PC-9 (cell line): ENCODE measurements at regions not wholly inside any gene's neighbourhood (a gene's known extent, or its start where the extent isn't known, plus 50 kb on each side); places are given as distances from the start of the nearest gene placed in this dataset.

Source experiments
- BruUV-seq: library from RNA; stranded (reverse); fragments of 400-500 nt; replicated peaks from 2 replicates; lab custom pipeline; 2021; lab: Mats Ljungman, UMichigan
- CTCF ChIA-PET: fragments of 300-600 bp; sonication (Branson Sonifier 250); formaldehyde crosslinking; loops from one replicate; lab custom pipeline; 2022; ENCODE audit warnings: antibody characterized with exemption; lab: Charles Lee
- POLR2A ChIA-PET: fragments of 300-600 bp; sonication (Branson Sonifier 250); formaldehyde crosslinking; loops from one replicate; lab custom pipeline; 2022; ENCODE audit warnings: antibody characterized with exemption; ENCODE audit not compliant: unreplicated experiment; lab: Charles Lee
- DNase-seq, 2 experiments: peaks; one replicate each; pipeline versions ENCODE4 v3.0.0 to v3.0.0-alpha.2; 2015 to 2022; ENCODE audit warnings: mixed read lengths in 1 of 2
- H2AFZ ChIP-seq: fragments of 200-600 bp; sonication (generic); 2 replicates; pipeline ENCODE4 v1.8.1; 2017; ENCODE audit warnings: antibody characterized with exemption
- H3F3A ChIP-seq: fragments of 200-600 bp; sonication (generic); 2 replicates; pipeline ENCODE4 v1.8.1; 2017; ENCODE audit warnings: antibody characterized with exemption, mild to moderate bottlenecking, low read depth; ENCODE audit not compliant: insufficient read depth
- H3K27ac ChIP-seq: fragments of 200-600 bp; sonication (generic); 2 replicates; pipeline ENCODE4 v1.6.1; 2016; ENCODE audit warnings: mixed run types
- H3K27me3 ChIP-seq: fragments of 200-600 bp; sonication (generic); 2 replicates; pipeline ENCODE4 v1.6.1; 2016; ENCODE audit warnings: low read depth, mixed run types; ENCODE audit not compliant: insufficient read depth
- H3K36me3 ChIP-seq: fragments of 200-600 bp; sonication (generic); 2 replicates; pipeline ENCODE4 v1.6.1; 2016; ENCODE audit warnings: low read depth, mixed run types
- H3K4me1 ChIP-seq: fragments of 200-600 bp; sonication (generic); replicated peaks from 2 replicates; pipeline ENCODE4 v1.6.1; 2016; ENCODE audit warnings: mixed run types; ENCODE audit not compliant: insufficient read depth
- H3K4me2 ChIP-seq: fragments of 200-600 bp; sonication (generic); 2 replicates; pipeline ENCODE4 v1.6.1; 2017; ENCODE audit warnings: mixed run types
- H3K4me3 ChIP-seq: fragments of 200-600 bp; sonication (generic); 2 replicates; pipeline ENCODE4 v1.6.1; 2016; ENCODE audit warnings: mixed run types
- H3K79me2 ChIP-seq: fragments of 200-600 bp; sonication (generic); 2 replicates; pipeline ENCODE4 v1.6.1; 2017; ENCODE audit warnings: low read depth, mixed run types
- H3K9me2 ChIP-seq: fragments of 200-600 bp; sonication (generic); 2 replicates; pipeline ENCODE4 v1.8.1; 2017; ENCODE audit warnings: mild to moderate bottlenecking; ENCODE audit not compliant: insufficient read depth
- H3K9me3 ChIP-seq: fragments of 200-600 bp; sonication (generic); 2 replicates; pipeline ENCODE4 v1.8.1; 2016; ENCODE audit warnings: low read depth; ENCODE audit not compliant: insufficient read depth
- H4K20me1 ChIP-seq: fragments of 200-600 bp; sonication (generic); 2 replicates; pipeline ENCODE4 v1.8.1; 2017; ENCODE audit not compliant: insufficient read depth
- CTCF ChIP-seq: fragments of 200-600 bp; sonication (generic); conservative IDR thresholded peaks from 2 replicates; pipeline ENCODE4 v1.6.1; 2017; ENCODE audit warnings: mixed run types, antibody characterized with exemption, mild to moderate bottlenecking, moderate library complexity
- EZH2 ChIP-seq: fragments of 200-600 bp; sonication (generic); IDR thresholded peaks from 2 replicates; pipeline ENCODE4 v1.8.0; 2017; ENCODE audit warnings: antibody characterized with exemption, low read depth
- intact Hi-C: fragments of 100-400 bp; cut with micrococcal nuclease; formaldehyde crosslinking; loops from one replicate; pipeline ENCODE4 v1.10.0; 2022; ENCODE audit not compliant: unreplicated experiment

- H3K27ac ChIP-seq = no peak overlapping the region
- no peak overlapping the region for H2AFZ ChIP-seq
- no peaks in the 10 kb centered on the region for H3K9me2 ChIP-seq
- TF ChIP-seq EZH2 (no peak), CTCF (no peak)
- no TSS peak for BruUV-seq
- POLR2A ChIA-PET = no interaction called here
- no peaks in the 10 kb centered on the region for H3K79me2 ChIP-seq
- no peaks in the 10 kb centered on the region for H3F3A ChIP-seq
- H4K20me1 ChIP-seq = no peaks in the 10 kb centered on the region
- no peaks in the 10 kb centered on the region for H3K9me3 ChIP-seq
- H3K36me3 ChIP-seq = no peaks in the 10 kb centered on the region
- intact Hi-C loops = no loop called here
- no peaks in the 10 kb centered on the region for H3K4me1 ChIP-seq
- DNase-seq = no peak
- no peak overlapping the region for H3K4me3 ChIP-seq
- no peaks in the 10 kb centered on the region for H3K27me3 ChIP-seq
- no peak overlapping the region for H3K4me2 ChIP-seq
- CTCF ChIA-PET = no interaction called here
Measured at GRCh38 chr2:185316383-185316782, 422.2 kb upstream of the FSIP2 start.

- H4K20me1 ChIP-seq = no peaks in the 10 kb centered on the region
- H3K4me2 ChIP-seq = no peak overlapping the region
- DNase-seq = no peak
- no peaks in the 10 kb centered on the region for H3K9me2 ChIP-seq
- BruUV-seq = no TSS peak
- no peaks in the 10 kb centered on the region for H3K79me2 ChIP-seq
- intact Hi-C loops = no loop called here
- H3K4me1 ChIP-seq = no peaks in the 10 kb centered on the region
- H3F3A ChIP-seq = no peaks in the 10 kb centered on the region
- no peaks in the 10 kb centered on the region for H3K9me3 ChIP-seq
- no peaks in the 10 kb centered on the region for H3K27me3 ChIP-seq
- ChIA-PET POLR2A (no interaction called here), CTCF (no interaction called here)
- H3K36me3 ChIP-seq = no peaks in the 10 kb centered on the region
- no peak overlapping the region for H2AFZ ChIP-seq
- TF ChIP-seq EZH2 = no peak
- no peak for TF ChIP-seq CTCF
- no peak overlapping the region for H3K27ac ChIP-seq
- no peak overlapping the region for H3K4me3 ChIP-seq
Measured at GRCh38 chr2:185318271-185318724, 420.3 kb upstream of the FSIP2 start.

DNA sequence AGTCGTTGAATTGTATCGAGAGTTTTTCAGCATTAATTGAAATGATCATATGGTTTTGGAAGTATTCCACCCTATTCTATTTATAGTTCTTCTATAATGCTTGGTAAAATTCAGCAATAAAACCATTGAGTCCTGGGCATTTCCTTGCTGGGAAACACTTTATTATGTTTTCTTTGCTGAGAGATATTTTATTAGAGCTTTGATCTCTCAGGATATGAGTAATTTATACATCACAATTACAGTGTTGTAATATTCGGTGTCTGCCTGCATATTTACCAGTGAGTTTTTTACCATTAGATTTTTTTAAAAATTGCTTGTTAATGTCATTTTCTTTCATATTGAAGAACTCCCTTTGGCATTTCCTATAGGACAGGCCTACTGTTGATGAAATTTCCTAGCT is 402.7 kb upstream of the FSIP2 start:
- ChIA-PET POLR2A (no interaction called here), CTCF (no interaction called here)
- Histone ChIP-seq H3K36me3 (no peaks in the 10 kb centered on the region), H3K9me2 (no peaks in the 10 kb centered on the region), H3K4me1 (no peaks in the 10 kb centered on the region), H3K9me3 (no peaks in the 10 kb centered on the region), H3K27me3 (no peaks in the 10 kb centered on the region), H3K79me2 (no peaks in the 10 kb centered on the region), H3K4me2 (no peak overlapping the region), H3F3A (no peaks in the 10 kb centered on the region), H3K4me3 (no peak overlapping the region), H4K20me1 (no peaks in the 10 kb centered on the region), H2AFZ (no peak overlapping the region), H3K27ac (no peak overlapping the region)
- no peak for DNase-seq
- BruUV-seq = no TSS peak
- intact Hi-C loops = no loop called here
- no peak for TF ChIP-seq CTCF
- no peak for TF ChIP-seq EZH2
